Tibial artery (tissue), 4 donors: ENCODE measurements at regions not wholly inside any gene's neighbourhood (a gene's known extent, or its start where the extent isn't known, plus 50 kb on each side); places are given as distances from the start of the nearest gene placed in this dataset.

ENCODE experiments used
- DNase-seq, 2 donors: peaks; one replicate each; pipeline ENCODE4 v3.0.0-alpha.2; 2019
- H3K27ac ChIP-seq, 2 donors: fragments of 200-600 bp; sonication (generic) in 1 of 2; 1 replicate in 1 of 2; 2 replicates in 1 of 2; pipeline ENCODE4 v1.5.1; 2018 to 2019; ENCODE audit warnings: mild to moderate bottlenecking in 1 of 2
- H3K27me3 ChIP-seq, 2 donors: fragments of 200-600 bp; sonication (generic) in 1 of 2; one replicate each; pipeline versions ENCODE4 v1.5.1 to v1.6.0; 2016 to 2019
- H3K36me3 ChIP-seq, 3 donors: fragments of 200-600 bp; sonication (generic) in 2 of 3; one replicate each; pipeline ENCODE4 v1.5.1; 2016 to 2019; ENCODE audit warnings: mild to moderate bottlenecking in 2 of 3
- H3K4me1 ChIP-seq, 4 donors: fragments of 200-600 bp; sonication (generic) in 2 of 4; 1 replicate in 3 of 4; 2 replicates in 1 of 4; pipeline ENCODE4 v1.5.1; 2016 to 2019
- H3K4me3 ChIP-seq, 2 donors: fragments of 200-600 bp; sonication (generic) in 1 of 2; 1 replicate in 1 of 2; 2 replicates in 1 of 2; pipeline ENCODE4 v1.5.1; 2018 to 2019; ENCODE audit warnings: mild to moderate bottlenecking in 2 of 2
- H3K9me3 ChIP-seq, 3 donors: fragments of 200-600 bp; sonication (generic) in 1 of 3; one replicate each; pipeline ENCODE4 v1.5.1; 2016 to 2019
- intact Hi-C: fragments of 100-400 bp; cut with DNase I; formaldehyde crosslinking; loops from one replicate; pipeline ENCODE4 v1.15.0; 2023; ENCODE audit warnings: low total_unique reads
- TF ChIP-seq, protein P1 (sequence below), 2 experiments: fragments of 200-600 bp in 1 of 2; fragments of 450-650 bp in 1 of 2; IDR thresholded peaks; one replicate each; pipeline ENCODE4 v1.5.1; 2017 to 2019; ENCODE audit warnings: antibody characterized with exemption in 2 of 2, mild to moderate bottlenecking in 1 of 2, moderate library complexity in 1 of 2

DNA sequence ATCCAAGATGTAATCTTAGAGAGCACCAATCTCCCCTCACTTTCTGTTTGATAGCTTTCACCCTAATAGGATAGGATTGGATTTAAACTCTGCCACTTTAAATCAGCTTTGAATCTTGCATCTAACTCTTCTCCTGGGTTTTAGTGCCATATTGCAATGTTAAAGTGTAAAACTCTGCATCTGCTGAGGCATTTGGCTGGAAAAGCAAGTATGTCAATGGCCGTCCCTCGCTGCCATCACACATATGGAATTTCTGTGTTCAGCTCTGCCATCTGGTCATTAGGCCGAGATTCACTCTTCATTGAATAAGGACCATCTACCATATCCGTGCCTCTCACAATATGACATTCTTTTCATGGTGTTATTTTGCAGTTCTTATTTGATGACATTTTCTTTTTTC, 728.1 kb upstream of the PIK3C3 start:
- H3K4me1 ChIP-seq = no peaks in the 10 kb centered on the region
- no peaks in the 10 kb centered on the region for H3K27me3 ChIP-seq
- H3K4me3 ChIP-seq = no peak overlapping the region
- intact Hi-C loops = loop anchor here (10.0 kb wide), 1 partner anchor 58 kb away; no protein-coding TSS in a partner anchor
- H3K27ac ChIP-seq = no peak overlapping the region
- no peak for DNase-seq
- no peaks in the 10 kb centered on the region for H3K36me3 ChIP-seq
- H3K9me3 ChIP-seq = no peaks in the 10 kb centered on the region
- TF ChIP-seq, protein P1, sequence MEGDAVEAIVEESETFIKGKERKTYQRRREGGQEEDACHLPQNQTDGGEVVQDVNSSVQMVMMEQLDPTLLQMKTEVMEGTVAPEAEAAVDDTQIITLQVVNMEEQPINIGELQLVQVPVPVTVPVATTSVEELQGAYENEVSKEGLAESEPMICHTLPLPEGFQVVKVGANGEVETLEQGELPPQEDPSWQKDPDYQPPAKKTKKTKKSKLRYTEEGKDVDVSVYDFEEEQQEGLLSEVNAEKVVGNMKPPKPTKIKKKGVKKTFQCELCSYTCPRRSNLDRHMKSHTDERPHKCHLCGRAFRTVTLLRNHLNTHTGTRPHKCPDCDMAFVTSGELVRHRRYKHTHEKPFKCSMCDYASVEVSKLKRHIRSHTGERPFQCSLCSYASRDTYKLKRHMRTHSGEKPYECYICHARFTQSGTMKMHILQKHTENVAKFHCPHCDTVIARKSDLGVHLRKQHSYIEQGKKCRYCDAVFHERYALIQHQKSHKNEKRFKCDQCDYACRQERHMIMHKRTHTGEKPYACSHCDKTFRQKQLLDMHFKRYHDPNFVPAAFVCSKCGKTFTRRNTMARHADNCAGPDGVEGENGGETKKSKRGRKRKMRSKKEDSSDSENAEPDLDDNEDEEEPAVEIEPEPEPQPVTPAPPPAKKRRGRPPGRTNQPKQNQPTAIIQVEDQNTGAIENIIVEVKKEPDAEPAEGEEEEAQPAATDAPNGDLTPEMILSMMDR (IDR thresholded peaks at IDR 0.05) = no peak

DNA sequence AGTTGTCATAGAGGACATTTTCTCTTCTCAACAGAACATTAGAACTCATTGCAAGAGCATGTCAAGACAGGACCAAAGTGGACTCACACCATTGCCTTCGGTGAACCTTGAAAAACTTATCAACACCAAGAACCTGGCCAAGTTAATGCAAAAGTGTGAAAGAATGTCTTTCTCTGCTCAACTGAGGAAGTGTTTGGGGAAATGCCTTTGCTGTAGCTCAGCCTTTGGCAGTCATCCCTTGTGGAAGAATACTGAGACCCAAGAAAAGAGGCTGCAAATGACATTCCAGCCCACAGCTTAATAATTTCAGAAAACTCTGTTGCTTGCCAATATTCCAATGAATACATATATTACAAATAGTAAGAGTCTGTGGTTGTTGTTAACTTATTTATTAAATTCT, 728.8 kb upstream of the PIK3C3 start:
- H3K4me1 ChIP-seq = no peaks in the 10 kb centered on the region
- no peak overlapping the region for H3K27ac ChIP-seq
- no peaks in the 10 kb centered on the region for H3K27me3 ChIP-seq
- H3K36me3 ChIP-seq = no peaks in the 10 kb centered on the region
- H3K9me3 ChIP-seq = no peaks in the 10 kb centered on the region
- intact Hi-C loops = loop anchor here (10.0 kb wide), 1 partner anchor 59 kb away; no protein-coding TSS in a partner anchor
- no peak for DNase-seq
- TF ChIP-seq, protein P1 (IDR thresholded peaks at IDR 0.05) = no peak
- H3K4me3 ChIP-seq = no peak overlapping the region

DNA sequence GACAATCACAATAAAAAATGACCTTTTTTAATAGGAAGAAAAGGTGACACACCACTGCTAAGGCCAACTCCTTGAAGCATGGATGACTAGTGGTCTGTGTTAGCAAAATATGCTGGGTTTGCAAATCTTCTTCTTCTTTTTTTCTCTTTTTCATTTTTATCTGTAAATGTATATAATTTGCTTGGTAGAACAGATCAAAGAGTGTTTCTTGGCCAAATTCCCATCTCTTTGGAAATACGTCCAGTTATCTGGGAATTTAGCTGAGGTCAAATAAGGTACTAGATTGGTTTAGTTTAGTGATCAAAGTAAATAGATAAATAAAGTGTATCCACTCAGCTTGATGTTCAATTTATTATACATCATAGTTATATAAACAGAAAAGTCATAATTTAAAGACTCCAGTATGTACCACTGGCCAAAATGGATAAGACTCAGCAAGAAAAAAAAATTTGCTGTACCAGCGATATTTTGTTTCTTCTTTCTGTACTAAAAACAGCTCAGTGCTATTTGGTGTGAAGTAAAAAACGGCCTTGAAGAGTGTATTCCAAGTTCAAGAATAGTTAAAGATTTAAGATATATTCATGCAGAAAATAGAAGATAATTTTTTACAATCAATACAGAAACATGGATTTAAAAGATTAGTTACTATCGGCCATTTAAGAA, 738.6 kb upstream of the PIK3C3 start:
- H3K27me3 ChIP-seq = no peaks in the 10 kb centered on the region
- H3K9me3 ChIP-seq = no peaks in the 10 kb centered on the region
- intact Hi-C loops = no loop called here
- no peak for DNase-seq
- TF ChIP-seq, protein P1 (IDR thresholded peaks at IDR 0.05) = no peak
- no peaks in the 10 kb centered on the region for H3K36me3 ChIP-seq
- no peaks in the 10 kb centered on the region for H3K4me1 ChIP-seq
- no peak overlapping the region for H3K27ac ChIP-seq
- no peak overlapping the region for H3K4me3 ChIP-seq

DNA sequence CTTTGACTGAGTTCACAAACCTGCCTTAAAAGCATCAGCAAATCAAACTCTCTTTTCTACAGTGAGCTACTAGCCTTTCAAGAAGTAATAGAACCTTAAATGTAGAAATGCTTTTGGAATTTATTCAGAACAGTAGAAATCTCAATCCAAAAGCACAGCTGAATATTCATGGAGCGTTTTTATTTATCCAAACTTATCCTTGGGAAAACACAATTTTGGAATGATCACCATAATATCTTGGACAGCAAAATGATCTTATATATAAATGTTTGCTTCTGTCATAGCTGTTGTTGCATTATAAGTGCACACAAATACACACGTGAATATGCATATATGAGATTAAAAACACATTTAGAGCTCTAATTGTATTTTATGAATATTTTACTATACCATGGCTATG, 747.3 kb upstream of the PIK3C3 start:
- H3K27ac ChIP-seq = no peak overlapping the region
- intact Hi-C loops = no loop called here

DNA sequence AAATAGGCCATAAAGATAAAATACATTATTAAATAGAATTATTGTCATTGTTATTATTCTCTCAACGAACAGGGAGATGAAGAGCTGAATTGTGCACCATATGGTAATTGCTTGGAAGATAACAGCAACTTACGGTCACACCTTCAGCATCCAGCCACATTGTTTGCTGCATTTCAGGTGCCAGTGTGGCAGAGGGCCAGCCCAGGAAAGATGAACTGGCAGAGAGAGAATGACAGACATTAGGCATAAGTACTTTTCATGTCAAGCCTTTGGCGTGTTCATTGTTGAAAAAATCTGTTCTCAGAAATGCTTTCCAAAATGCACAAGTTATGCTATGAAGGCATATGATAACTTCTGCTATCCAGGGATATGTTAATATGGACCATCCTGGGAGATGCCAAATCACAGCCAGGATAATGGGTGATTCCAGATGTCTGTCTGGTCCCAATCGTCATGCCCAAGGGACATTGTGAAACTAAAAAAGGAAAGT, 748.6 kb upstream of the PIK3C3 start:
- intact Hi-C loops = no loop called here
- Histone ChIP-seq H3K27me3 (no peaks in the 10 kb centered on the region), H3K4me1 (no peaks in the 10 kb centered on the region), H3K27ac (no peak overlapping the region), H3K4me3 (no peak overlapping the region), H3K9me3 (no peaks in the 10 kb centered on the region), H3K36me3 (no peaks in the 10 kb centered on the region)
- no peak for DNase-seq
- TF ChIP-seq, protein P1 (IDR thresholded peaks at IDR 0.05) = no peak

More for the DNA sequence above, 747.3 kb upstream of the PIK3C3 start:
- no peak overlapping the region for H3K4me3 ChIP-seq
- H3K9me3 ChIP-seq = no peaks in the 10 kb centered on the region
- H3K36me3 ChIP-seq = no peaks in the 10 kb centered on the region
- no peak for DNase-seq
- no peaks in the 10 kb centered on the region for H3K27me3 ChIP-seq
- TF ChIP-seq, protein P1 (IDR thresholded peaks at IDR 0.05) = no peak
- H3K4me1 ChIP-seq = no peaks in the 10 kb centered on the region
